Raji (cell line): ENCODE measurements at regions not wholly inside any gene's neighbourhood (a gene's known extent, or its start where the extent isn't known, plus 50 kb on each side); places are given as distances from the start of the nearest gene placed in this dataset.

Experiments
- POLR2A ChIP-seq: IDR thresholded peaks from 2 replicates; pipeline ENCODE4 v1.6.1; 2011; ENCODE audit warnings: low read depth, low read length, control low read depth; ENCODE audit not compliant: insufficient read depth

DNA sequence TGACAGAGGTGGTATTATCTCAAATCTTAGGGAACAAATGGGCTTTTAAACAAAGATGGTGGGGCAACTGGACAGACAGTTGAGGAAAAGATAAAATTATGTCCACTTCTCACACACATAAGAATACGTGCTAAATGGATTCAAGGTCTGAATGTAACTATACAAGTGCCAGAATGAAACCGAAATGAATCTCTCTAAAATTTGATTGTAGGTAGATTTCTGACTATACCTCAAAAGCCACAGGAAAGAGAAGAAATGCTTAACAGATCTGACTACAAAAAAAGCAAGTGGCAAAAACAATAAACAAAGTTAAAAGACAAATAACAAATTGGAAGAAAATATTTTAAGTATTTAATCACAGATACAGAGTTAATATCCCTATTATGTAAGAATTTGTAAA is 182.7 kb upstream of the OLIG3 start:
- no peak for TF ChIP-seq POLR2A

DNA sequence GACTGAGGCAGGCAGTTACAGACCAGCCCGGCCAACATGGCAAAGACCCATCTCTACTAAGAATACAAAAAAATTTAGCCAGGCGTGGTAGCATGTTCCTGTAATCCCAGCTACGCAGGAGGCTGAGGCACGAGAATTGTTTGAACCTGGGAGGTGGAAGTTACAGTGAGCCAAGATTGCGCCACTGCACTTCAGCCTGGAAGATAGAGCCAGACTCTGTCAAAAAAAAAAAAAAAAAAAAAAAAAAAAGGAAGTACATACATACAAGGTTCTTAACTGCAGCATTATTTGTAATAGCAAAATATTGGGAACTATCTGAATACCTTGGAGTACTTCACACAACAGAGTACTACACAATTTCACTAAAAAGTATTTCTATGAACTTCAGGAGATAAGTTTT is 183.5 kb upstream of the OLIG3 start:
- no peak for TF ChIP-seq POLR2A

DNA sequence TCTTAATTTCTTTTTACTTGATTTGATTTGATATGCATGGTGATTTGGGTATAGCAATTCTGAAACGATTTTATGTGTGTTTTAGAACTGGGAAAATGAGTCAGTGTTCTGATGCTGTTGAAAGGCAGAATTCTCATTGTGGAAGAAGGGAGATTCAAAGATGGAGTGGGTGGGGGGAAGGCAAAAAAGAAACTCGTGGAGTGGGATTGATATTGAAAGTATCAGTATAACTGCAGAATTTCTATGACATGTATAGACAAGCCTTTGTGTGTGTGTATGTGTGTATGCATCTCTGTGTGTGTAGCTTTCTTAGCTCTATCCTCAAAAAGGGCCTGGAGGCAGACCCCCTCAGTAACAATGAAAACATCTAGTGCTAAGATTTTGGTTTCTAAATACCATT is 184.3 kb upstream of the OLIG3 start:
- no peak for TF ChIP-seq POLR2A

DNA sequence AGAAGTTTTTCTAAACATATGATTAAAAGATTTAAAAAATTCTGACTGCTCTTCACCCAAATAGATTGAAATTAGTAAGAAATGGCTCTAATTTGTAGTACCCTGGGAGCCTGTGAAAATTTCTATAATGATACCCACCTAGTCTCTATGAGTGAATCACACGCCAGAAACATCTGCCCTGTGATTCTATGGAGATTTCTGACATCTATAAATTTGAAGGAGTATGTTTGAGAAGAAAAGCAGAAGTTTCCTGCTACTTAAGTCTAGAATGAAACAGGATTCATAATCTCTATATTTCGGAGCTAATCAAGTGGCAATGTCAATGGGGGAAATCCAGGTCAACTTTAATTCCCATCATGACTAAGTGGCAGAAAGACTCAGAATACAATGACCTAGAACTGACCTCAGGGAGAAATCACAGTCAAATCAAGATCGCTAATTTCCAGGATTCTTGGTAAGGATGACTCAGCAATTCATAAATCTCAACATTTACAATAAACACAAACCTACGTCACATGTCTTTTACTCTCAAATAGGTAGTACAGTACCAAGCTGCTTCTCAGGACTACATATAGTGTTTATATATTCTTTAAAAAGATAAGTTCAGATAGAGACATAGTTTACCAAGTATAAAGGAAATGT is 186.2 kb upstream of the TNFAIP3 start:
- no peak for TF ChIP-seq POLR2A

DNA sequence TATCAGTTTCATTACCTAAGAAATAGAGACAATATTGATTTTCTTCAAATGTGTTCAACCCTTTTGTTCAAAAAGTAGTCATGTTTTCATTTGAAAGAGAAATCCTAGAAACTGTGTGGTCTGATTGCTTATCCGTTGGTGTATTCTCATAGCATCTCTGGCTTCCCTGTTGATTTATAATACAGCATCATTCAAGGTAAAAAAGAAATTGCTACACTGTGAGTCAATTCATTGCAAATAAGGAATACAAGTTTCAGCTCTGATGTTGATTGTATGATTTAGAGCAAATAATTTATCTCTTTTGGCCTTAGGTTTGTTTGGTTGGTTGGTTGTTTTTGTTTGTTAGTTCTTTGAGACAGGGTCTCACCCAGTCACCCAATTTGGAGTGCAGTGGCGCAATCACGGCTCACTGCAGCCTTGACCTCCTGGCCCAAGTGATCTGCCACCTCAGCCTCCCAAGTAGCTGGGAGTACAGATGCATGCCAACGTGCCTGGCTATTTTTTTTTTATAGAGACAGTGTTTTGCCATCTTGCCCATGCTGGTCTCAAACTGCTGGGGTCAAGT is 185.5 kb upstream of the TNFAIP3 start:
- TF ChIP-seq POLR2A, result no peak

DNA sequence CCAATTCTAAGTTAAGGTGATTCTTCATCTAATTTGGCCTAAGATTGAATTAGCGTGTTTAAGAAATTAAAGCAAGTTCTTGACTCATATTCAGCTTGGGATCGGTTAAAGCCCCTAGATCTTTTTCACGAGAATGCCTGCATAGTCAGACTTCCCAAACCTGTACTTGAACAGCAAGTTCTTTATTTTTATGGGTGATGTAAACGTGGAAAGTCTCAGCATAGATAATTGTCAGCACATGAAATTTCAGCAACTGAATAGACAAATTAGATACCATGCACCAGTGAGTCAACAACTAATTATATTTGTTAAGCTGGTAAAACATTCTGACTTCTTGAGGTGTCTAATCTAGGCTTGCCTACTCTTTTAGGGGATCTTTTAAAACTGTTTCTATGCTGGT is 183.1 kb upstream of the TNFAIP3 start:
- TF ChIP-seq POLR2A, result no peak

DNA sequence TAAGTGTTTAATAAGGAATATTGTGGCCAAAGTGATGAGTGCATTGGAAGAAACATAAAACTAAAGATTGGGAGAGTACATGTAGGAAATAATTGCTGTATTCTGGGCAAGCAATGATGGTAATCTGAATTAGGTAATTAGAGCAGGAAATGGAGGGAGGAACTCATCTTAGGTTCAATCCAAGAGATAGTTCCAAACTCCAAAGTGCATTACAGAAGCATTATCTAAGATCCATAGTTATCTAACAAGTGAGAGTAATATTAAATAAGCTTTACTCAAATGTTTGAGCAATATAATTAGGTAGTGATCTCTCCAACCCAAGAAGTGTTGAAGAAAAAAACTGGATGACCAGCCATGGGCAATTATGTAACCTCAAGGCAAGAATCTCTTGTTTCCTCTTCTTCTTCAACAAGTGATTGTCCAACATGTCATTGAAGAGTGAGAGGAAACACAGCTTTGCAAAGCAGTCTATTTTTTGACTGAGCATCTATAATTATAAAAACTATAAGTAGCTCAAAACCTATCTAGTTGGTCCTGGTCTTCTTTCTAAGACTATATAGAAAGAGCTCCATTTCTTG is 181.2 kb upstream of the TNFAIP3 start:
- no peak for TF ChIP-seq POLR2A

DNA sequence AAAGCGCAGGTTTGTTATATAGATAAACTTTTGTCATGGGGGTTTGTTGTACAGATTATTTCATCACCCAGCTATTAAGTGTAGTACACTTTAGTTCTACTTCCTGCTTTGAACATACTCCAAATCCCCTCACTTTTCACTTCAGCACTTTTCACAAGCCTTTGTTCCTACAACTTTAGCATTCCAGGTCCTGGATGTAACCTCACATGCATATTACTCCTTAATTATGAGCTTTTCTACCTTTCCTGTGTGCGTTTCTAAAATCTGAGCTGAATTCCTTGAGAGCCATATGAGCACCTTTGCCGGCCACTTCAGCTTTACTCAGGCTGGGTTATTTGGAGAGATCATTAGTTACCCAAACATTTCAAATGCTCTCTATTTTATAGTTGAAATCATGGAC is 179.2 kb upstream of the TNFAIP3 start:
- TF ChIP-seq POLR2A, result no peak

DNA sequence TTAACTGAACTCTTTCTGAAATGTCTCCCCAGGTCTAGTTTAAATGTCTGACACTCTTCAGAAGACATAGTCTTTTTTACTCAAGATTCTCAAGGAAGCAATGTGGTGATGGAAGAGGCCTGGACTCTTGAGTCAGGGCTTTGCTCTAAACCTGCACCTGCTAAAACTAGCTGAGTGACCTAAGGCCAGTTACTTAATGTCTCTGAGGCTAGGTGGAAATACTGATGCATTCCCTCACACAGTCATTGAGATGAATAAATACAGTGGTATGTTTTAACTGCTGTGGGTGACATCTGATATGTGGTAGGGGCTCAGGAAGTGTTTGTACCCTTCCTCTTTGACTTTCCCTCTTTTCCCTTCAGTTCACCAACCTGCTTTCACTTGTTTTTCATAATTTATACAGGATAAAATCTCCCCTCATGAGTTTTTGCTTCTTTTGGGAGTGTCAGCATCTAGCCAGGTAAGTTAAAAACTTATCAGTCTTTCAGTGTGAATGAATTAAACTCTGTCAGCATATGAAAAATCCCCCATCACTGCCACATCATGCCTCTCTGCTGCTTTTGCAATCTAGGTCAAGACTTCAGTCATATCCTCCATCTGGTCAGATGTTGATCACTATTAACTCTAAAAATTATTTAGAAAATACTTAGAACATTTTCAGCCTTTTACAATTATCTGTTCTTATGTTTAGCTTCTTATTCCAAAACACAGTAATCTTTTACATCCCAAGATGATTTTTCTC is 178.7 kb upstream of the TNFAIP3 start:
- TF ChIP-seq POLR2A, result no peak

DNA sequence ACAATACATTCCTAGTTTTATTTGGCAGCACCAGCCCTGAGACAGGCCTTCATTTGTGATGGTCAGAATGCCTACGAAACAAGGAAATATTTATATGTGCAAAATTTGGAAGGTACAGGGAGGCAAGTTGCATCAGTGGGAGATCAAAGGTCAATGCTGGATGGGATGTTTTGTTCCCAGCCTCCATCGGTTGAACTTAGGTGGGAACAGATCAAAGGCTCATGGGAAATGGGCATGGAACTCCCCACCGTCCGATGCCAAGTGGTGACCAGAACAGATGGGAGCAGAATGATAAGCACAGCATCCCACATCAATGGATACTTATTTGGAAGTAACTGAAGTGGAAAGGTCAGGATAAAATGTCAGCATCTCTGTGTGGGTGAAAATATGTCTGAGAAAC is 177.7 kb upstream of the TNFAIP3 start:
- TF ChIP-seq POLR2A, result no peak

DNA sequence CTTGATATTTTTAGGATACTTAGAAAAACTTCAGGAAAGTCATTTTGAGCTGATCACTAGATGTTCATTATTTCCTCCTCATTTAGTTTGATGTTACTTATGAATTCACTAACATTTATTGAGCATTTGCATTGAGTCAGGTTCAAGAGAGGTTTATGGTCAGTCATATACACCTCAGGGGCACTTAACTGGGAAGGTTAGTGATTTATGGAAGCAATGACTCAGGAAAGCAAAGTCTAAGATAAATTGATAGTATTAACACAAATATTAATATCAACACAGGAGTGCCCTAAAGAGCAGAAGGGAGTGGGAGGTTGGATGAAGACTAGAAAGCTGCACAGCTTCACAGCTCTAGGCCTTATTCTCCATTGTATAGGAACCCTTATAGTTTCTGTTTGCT is 177.0 kb upstream of the TNFAIP3 start:
- TF ChIP-seq POLR2A, result no peak

DNA sequence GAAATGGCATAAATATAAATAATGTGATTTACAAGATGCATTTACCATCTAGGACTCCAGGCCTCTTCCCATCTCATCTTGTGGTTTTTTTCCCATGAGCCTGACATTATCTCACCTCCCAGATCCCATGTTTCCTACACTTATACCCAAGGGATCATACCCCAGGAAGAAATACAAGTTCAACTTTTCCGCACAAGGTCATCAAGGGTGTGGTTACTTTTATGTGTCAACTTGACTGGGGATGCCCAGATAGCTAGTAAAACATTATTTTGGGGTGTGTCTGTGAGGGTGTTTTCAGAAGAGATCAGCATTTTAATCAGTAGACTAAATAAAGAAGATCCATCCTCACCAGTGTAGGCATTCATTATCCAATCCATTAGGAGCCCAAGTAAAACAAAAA is 176.3 kb upstream of the TNFAIP3 start:
- TF ChIP-seq POLR2A, result no peak

DNA sequence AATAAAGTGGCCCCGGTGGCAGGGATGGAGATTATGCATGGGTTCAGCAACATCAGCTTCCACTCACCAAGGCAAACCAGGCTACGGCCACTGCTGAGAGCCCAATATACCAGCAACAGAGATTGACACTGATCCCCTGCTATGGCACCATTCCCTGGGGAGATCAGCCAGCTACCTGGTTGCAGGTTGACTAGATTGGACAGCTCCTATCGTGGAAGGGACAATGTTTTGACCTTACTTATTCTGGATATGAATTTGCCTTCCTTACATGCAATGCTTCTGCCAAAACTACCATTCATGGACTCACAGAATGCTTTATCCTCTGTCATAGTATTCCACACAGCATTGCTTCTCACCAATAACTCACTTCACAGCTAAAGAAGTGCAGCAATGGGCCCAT is 174.8 kb upstream of the TNFAIP3 start:
- TF ChIP-seq POLR2A, result no peak

DNA sequence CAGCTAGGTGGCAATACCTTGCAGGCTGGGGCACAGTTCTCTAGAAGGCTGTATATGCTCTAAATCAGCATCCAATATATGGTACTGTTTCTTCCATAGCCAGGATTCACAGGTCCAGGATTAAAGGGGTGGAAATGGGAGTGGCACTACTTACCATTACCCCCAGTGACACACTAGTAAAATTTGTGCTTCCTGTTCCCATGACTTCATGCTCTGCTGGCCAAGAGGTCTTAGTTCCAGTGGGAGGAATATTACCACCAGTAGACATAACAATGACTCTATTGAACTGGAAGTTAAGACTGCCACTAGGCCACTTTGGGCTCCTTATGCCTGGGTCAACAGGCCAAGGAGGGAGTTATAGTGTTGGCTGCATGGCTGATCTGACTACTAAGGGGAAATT is 174.3 kb upstream of the TNFAIP3 start:
- TF ChIP-seq POLR2A, result no peak

DNA sequence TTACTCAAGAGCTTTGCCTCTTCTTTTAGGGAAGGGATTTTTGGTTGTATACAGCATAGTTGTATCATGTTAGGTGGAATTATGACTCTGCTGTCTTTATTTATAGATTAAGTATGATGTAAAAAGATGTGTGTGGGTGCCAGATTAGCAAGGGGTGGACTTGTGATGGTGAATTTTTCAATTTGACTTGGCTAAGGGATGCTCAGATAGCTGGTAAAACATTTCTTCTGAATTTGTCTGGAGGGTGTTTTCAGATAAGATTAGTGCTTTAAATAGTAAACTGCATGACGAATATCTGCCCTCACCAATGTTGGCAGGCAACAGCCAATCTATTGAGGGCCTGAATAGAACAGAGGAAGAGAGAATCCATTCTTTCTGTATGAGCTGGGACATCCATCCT is 173.3 kb upstream of the TNFAIP3 start:
- TF ChIP-seq POLR2A, result no peak

DNA sequence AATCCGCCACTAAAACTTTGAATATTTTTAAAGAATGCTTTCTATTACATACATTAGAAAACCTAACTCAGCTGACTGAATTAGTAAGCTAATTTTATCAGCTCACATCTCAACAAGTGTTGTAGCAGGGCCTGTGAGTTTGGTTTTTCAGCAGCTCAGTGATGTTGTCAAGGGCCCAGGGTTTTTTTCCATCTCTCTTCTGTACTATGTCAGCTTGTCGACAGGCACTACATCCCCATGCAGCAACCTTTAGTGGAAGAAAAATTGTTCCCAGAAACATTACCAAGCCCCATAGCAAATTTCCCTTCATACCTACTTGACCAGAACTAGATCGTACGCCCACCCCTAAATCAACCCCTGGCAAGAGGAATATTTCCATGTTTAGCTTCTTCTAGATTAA is 170.3 kb upstream of the TNFAIP3 start:
- no peak for TF ChIP-seq POLR2A

DNA sequence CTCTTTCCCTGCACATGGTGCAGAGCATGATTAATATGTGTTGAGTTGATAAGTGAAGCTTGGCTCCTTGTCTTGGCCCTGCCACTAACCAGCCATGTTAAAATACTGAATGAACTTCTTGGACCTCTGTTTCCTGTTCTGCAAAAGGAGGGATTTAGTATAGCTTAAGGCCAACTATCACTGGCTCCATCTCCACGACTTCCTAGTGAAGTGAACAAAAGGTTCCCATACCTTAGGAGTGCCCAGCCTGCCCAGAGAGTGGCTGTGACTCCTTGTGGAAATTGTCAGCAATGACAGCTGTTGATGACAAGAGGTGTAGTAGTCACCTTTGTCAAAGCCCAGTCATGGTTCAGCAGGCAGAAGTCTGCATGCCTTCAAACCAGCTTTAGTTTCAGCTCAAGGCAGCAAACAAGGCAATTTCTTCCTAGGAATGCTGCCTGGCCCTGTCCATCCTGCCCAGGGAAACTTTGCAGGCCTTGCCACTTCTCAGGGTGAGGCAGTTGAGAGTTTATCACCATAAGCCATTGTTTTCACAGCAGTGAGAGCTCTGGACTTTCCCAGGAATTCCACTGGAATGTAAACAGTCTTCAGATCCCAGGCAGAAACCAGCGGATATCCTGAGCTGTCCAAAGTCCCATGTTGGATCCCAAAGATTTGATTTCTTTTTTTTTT is 169.7 kb upstream of the TNFAIP3 start:
- no peak for TF ChIP-seq POLR2A

DNA sequence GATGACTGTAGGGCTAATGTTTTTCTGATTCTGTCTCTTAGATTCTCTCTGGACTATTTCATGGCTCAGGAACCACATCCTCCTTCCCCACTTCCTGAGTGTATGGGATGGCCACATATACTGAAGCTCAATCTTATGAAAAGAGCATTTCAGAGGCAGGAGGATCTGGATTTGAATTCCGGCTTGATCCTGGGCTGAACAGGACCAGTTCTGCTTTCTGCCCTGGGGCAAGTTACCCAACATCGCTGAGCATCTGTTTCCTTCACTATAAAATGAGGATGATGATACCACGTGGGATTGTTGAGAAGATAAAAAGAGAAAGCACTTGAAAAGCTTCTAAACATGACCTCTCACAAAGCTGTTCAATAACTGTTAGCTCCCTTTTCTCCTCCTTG is 168.4 kb upstream of the TNFAIP3 start:
- no peak for TF ChIP-seq POLR2A
